Activated B cell treated with CpG ODN at 0.5 μM for 24 hours (primary cell): ENCODE measurements at regions not wholly inside any gene's neighbourhood (a gene's known extent, or its start where the extent isn't known, plus 50 kb on each side); places are given as distances from the start of the nearest gene placed in this dataset.

ENCODE experiments used
- ATAC-seq: fragments of 200-7000 bp; cut with Tn5 transposase; one replicate; pipeline ENCODE4 v1.10.0; 2021; ENCODE audit warnings: low read depth, mild to moderate bottlenecking, moderate library complexity
- CTCF ChIA-PET: fragments of 350-600 bp; sonication (Branson Sonifier 250); formaldehyde crosslinking; loops from one replicate; lab custom pipeline; 2021; ENCODE audit warnings: antibody characterized with exemption; lab: Charles Lee
- POLR2A ChIA-PET: fragments of 350-600 bp; sonication (Branson Sonifier 250); formaldehyde crosslinking; loops from one replicate; lab custom pipeline; 2021; ENCODE audit warnings: antibody characterized with exemption; lab: Charles Lee
- DNase-seq: peaks from one replicate; pipeline ENCODE4 v3.0.0; 2022
- H3K27ac Mint-ChIP-seq: one replicate; pipeline ENCODE4 v1.8.0; 2020; ENCODE audit warnings: mixed read lengths
- H3K27me3 Mint-ChIP-seq: one replicate; pipeline ENCODE4 v1.8.0; 2021; ENCODE audit warnings: mixed read lengths
- H3K36me3 Mint-ChIP-seq: one replicate; pipeline ENCODE4 v1.8.0; 2021; ENCODE audit warnings: low read depth, mixed read lengths
- H3K4me1 Mint-ChIP-seq: one replicate; pipeline ENCODE4 v1.8.0; 2021; ENCODE audit warnings: mixed read lengths
- H3K4me3 Mint-ChIP-seq: one replicate; pipeline ENCODE4 v1.8.0; 2020; ENCODE audit warnings: mild to moderate bottlenecking, mixed read lengths
- H3K9me3 Mint-ChIP-seq: one replicate; pipeline ENCODE4 v1.8.0; 2020; ENCODE audit warnings: mixed read lengths
- intact Hi-C: fragments of 100-400 bp; cut with micrococcal nuclease; formaldehyde crosslinking; loops from one replicate; pipeline ENCODE4 v1.15.1; 2024
- TF ChIP-seq, protein P1 (sequence below): fragments of 200-600 bp; IDR thresholded peaks from one replicate; pipeline ENCODE4 v1.8.0; 2022; ENCODE audit warnings: antibody characterized with exemption, mild to moderate bottlenecking

DNA sequence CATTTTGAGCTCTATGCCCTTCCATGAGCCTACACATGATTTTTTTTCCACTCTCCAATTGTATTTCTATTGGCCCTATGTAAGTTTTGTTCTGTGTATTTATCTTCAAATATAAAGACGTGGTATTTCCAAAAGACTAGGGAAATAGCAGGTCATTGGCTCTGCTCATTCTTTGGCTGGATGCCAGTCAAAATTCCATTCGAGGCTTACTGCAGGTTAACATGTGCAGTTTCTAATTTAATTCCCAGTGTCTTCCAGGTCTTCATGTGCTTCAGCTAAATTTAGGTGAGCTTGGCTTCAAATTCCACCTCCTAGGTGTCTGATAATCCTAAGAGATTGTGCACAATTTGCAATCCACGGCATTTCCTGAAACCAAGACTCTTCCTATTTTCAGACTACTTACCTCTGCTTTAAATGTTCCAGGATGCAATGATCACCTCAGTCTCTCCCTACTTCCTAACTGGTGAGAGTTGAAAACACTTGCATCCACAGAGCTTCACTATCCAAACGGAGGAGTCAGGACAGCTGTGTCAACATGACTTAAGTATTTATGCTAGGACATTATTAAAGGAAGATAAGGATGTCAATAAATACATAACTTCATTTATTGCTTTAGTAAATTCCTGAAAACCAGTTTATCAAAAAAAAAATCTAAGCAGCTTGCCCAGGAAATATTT lies 236.1 kb downstream of the COL12A1 start:
- intact Hi-C loops = no loop called here
- H3K27me3 Mint-ChIP-seq = no peaks in the 10 kb centered on the region
- POLR2A ChIA-PET = no interaction called here
- no peak overlapping the region for H3K4me3 Mint-ChIP-seq
- DNase-seq (no peak), ATAC-seq (no peak)
- TF ChIP-seq, protein P1, sequence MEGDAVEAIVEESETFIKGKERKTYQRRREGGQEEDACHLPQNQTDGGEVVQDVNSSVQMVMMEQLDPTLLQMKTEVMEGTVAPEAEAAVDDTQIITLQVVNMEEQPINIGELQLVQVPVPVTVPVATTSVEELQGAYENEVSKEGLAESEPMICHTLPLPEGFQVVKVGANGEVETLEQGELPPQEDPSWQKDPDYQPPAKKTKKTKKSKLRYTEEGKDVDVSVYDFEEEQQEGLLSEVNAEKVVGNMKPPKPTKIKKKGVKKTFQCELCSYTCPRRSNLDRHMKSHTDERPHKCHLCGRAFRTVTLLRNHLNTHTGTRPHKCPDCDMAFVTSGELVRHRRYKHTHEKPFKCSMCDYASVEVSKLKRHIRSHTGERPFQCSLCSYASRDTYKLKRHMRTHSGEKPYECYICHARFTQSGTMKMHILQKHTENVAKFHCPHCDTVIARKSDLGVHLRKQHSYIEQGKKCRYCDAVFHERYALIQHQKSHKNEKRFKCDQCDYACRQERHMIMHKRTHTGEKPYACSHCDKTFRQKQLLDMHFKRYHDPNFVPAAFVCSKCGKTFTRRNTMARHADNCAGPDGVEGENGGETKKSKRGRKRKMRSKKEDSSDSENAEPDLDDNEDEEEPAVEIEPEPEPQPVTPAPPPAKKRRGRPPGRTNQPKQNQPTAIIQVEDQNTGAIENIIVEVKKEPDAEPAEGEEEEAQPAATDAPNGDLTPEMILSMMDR = no peak
- CTCF ChIA-PET = no interaction called here
- no peaks in the 10 kb centered on the region for H3K36me3 Mint-ChIP-seq
- no peak overlapping the region for H3K27ac Mint-ChIP-seq
- peaks cover 6% of the 10 kb centered on the region for H3K9me3 Mint-ChIP-seq
- no peaks in the 10 kb centered on the region for H3K4me1 Mint-ChIP-seq

DNA sequence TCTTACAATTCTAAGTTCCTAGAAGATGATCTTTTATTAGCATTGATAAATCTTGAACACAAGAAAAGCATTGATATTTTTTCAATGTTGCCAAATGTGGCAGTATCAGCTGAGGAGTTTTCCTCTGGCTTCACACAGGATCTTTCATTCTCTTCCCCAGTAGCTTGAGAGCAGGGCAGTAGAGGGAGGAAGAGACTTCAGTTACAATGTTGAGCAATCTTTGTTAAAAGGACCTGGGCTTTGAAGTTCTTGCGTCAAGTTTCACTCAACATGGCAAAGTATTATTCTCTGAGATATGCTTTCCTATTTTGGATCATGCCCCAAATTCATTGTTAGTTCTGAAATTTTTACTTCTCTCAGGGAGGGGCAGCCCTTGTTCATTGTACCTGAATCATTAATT lies 238.0 kb downstream of the COL12A1 start:
- ATAC-seq (no peak), DNase-seq (no peak)
- H3K36me3 Mint-ChIP-seq = no peaks in the 10 kb centered on the region
- no peaks in the 10 kb centered on the region for H3K27me3 Mint-ChIP-seq
- TF ChIP-seq, protein P1 = no peak
- no peaks in the 10 kb centered on the region for H3K4me1 Mint-ChIP-seq
- H3K4me3 Mint-ChIP-seq = no peak overlapping the region
- ChIA-PET POLR2A (no interaction called here), CTCF (no interaction called here)
- peaks cover 8% of the 10 kb centered on the region for H3K9me3 Mint-ChIP-seq
- H3K27ac Mint-ChIP-seq = no peak overlapping the region
- intact Hi-C loops = no loop called here

DNA sequence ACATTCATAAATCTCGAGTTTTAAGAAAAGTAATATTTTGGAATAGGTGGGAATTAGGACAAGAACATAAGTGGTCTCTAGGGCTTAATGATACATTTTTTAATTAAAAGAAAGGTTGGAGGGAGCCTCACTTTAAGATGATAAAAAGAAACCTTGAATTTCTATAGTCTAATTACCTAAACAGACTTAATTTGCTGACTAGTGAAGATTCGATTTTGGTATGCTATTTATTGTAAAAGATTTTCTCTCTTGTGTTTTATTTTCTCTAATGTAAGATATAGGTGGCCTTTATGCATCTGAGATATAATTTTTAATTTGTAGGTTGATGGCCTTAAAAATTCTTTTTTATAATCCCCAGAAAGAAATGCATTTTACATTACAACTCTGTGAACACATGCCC lies 239.1 kb downstream of the COL12A1 start:
- TF ChIP-seq, protein P1 = no peak
- Mint-ChIP-seq H3K36me3 (no peaks in the 10 kb centered on the region), H3K27ac (no peak overlapping the region), H3K4me1 (no peaks in the 10 kb centered on the region), H3K9me3 (peaks cover 6% of the 10 kb centered on the region), H3K4me3 (no peak overlapping the region), H3K27me3 (no peaks in the 10 kb centered on the region)
- intact Hi-C loops = no loop called here
- POLR2A ChIA-PET = no interaction called here
- CTCF ChIA-PET = no interaction called here
- DNase-seq = no peak
- no peak for ATAC-seq

DNA sequence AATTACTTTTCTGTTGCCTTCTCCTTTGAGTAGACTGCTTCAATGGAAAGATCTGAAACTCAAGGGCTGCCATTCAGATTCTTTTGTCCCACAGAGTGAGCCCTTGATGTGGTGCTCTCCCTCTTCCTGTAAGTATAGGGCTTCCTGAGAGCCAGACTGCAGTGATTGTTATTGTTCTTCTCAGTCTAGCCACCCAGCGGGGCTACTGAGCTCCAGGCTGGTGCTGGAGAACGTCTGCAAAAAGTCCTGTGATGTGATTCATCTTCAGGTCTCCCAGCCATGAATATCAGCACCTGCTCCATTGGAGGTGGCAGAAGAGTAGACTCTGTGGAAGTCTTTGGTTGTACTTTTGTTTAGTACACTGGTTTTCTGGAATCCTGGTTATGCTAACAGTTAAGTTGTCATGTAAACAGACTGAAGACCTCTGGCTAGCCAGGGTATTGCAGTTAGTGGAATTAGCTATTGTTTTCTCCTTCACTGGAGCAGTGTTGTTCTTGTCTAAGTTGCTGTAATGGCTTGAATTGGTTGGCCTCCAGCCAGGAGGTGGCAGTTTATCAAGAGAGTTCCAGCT lies 240.9 kb downstream of the COL12A1 start:
- no peak for ATAC-seq
- POLR2A ChIA-PET = no interaction called here
- Mint-ChIP-seq H3K4me1 (no peaks in the 10 kb centered on the region), H3K9me3 (peaks cover 6% of the 10 kb centered on the region), H3K27me3 (no peaks in the 10 kb centered on the region), H3K4me3 (no peak overlapping the region), H3K27ac (no peak overlapping the region), H3K36me3 (no peaks in the 10 kb centered on the region)
- no peak for DNase-seq
- TF ChIP-seq, protein P1 = no peak
- intact Hi-C loops = no loop called here
- CTCF ChIA-PET = no interaction called here

DNA sequence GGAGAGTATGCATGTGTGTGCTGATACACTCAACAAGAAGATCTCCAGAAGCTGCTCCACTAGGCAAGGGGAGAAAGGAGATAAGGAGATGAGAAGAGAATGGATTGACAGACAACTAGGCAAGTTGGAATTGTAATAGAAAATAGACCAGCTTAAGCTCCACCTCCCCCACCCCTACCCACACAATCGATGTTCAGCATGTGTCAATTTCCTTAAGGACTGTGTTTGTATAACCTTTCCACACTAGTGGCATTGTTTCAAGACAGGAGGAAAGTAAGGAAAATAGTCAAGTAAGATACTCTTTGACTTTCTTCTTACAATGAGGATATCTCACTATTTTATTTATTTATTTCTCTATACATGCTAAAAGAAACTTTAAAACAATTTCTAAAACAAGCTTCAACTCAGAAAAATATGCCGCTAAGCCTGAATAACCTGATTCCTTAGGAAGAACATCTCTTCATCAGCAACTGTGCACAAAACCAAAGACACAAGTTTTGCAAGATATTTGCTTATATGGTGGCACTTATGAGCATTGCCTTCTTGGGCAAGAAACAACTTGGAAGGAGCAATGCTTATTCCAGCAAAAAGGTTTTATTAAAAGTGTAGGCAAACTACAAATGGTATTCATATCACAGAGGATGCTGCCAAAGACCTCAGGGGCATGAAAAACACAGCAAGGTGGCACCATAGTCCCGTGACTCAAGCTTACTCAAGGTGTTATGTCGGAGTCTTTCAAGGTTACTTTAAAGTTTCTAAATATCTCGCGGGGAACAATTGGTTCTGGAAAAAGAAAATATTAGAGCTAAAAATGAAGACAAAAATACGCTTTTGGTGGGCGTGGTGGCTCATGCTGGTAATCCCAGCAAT lies 249.1 kb downstream of the COL12A1 start:
- Mint-ChIP-seq H3K4me3 (no peak overlapping the region), H3K27ac (no peak overlapping the region), H3K36me3 (no peaks in the 10 kb centered on the region), H3K4me1 (no peaks in the 10 kb centered on the region), H3K9me3 (peaks cover 6% of the 10 kb centered on the region), H3K27me3 (no peaks in the 10 kb centered on the region)
- ATAC-seq = no peak
- ChIA-PET CTCF (no interaction called here), POLR2A (no interaction called here)
- intact Hi-C loops = no loop called here
- no peak for DNase-seq
- TF ChIP-seq, protein P1 = no peak
